ENCODE measurements at regions not wholly inside any gene's neighbourhood (a gene's known extent, or its start where the extent isn't known, plus 50 kb on each side); places are given as distances from the start of the nearest gene placed in this dataset.
A peak's percentile ranks its signal among the peaks of the same experiment; 100 is the strongest.
"Not testable (repeated sequence)": the region's sequence is repeated elsewhere in the genome, so short reads cannot be mapped to it uniquely, and the experiment has no call there.

GRCh38 chr10:46749003-46749402 lies 162.2 kb upstream of the PTPN20 start:
- intact Hi-C loops (cut with DNase I; ENCODE audit: low total_unique reads); H3K4me1 ChIP-seq; DNase-seq; H3K36me3 ChIP-seq; H3K27ac ChIP-seq; H3K4me3 ChIP-seq; H3K27me3 ChIP-seq; H3K9me3 ChIP-seq: not testable (repeated sequence)
- WGBS, 5 donors: 86 to 100% (median 92%) methylated on average over 2 to 3 of the region's 3 CpGs

- 78 to 91% (median 90%) methylated on average over 1 to 2 of the region's 2 CpGs for WGBS, 5 donors
- intact Hi-C loops (cut with DNase I; ENCODE audit: low total_unique reads); H3K27ac ChIP-seq; H3K4me1 ChIP-seq; H3K4me3 ChIP-seq; H3K9me3 ChIP-seq; H3K36me3 ChIP-seq; DNase-seq; H3K27me3 ChIP-seq: not testable (repeated sequence)
Measured at GRCh38 chr10:46749470-46749869, 161.8 kb upstream of the PTPN20 start.

GRCh38 chr10:46753763-46754162 lies 157.5 kb upstream of the PTPN20 start:
- H3K4me1 ChIP-seq; H3K27ac ChIP-seq; DNase-seq; H3K9me3 ChIP-seq; H3K4me3 ChIP-seq; H3K36me3 ChIP-seq; H3K27me3 ChIP-seq; intact Hi-C loops (cut with DNase I; ENCODE audit: low total_unique reads): not testable (repeated sequence)
- 75 to 100% (median 80%) methylated on average over 1 to 4 of the region's 5 CpGs for WGBS, 5 donors

GRCh38 chr10:46761471-46761870 lies 149.8 kb upstream of the PTPN20 start:
- DNase-seq; intact Hi-C loops (cut with DNase I; ENCODE audit: low total_unique reads); H3K4me3 ChIP-seq; H3K27me3 ChIP-seq; H3K36me3 ChIP-seq; H3K27ac ChIP-seq; H3K9me3 ChIP-seq; H3K4me1 ChIP-seq: not testable (repeated sequence)

GRCh38 chr10:46768515-46769291 lies 142.5 kb upstream of the PTPN20 start:
- H3K27ac ChIP-seq; intact Hi-C loops (cut with DNase I; ENCODE audit: low total_unique reads); H3K36me3 ChIP-seq; H3K9me3 ChIP-seq; H3K4me3 ChIP-seq; H3K27me3 ChIP-seq; DNase-seq; H3K4me1 ChIP-seq: not testable (repeated sequence)
- WGBS, 5 donors: 34 to 70% (median 53%) methylated on average over 2 to 7 of the region's 8 CpGs

- 83 to 100% (median 87%) methylated on average over 2 to 8 of the region's 15 CpGs; no CpG with 5 or more reads in 2 of the 5 donors for WGBS, 5 donors
- H3K4me1 ChIP-seq; intact Hi-C loops (cut with DNase I; ENCODE audit: low total_unique reads); H3K27ac ChIP-seq; H3K4me3 ChIP-seq; H3K36me3 ChIP-seq; H3K9me3 ChIP-seq; H3K27me3 ChIP-seq; DNase-seq: not testable (repeated sequence)
Measured at GRCh38 chr10:46773178-46773896, 137.9 kb upstream of the PTPN20 start.

GRCh38 chr10:46773897-46774236 lies 137.4 kb upstream of the PTPN20 start:
- H3K36me3 ChIP-seq; H3K27me3 ChIP-seq; H3K4me1 ChIP-seq; H3K27ac ChIP-seq; intact Hi-C loops (cut with DNase I; ENCODE audit: low total_unique reads); H3K9me3 ChIP-seq: not testable (repeated sequence)
- WGBS, 5 donors: 30 to 38% (median 36%) methylated on average over 11 to 14 of the region's 14 CpGs
- peak overlapping the region in 1 of 4 donors; percentile 6 for H3K4me3 ChIP-seq
- peak in 1 of 2 donors; percentile 50 for DNase-seq

- DNase-seq: not testable (repeated sequence)
Measured at GRCh38 chr10:46774366-46774765, 136.9 kb upstream of the PTPN20 start.

GRCh38 chr10:46774945-46775667 lies 136.1 kb upstream of the PTPN20 start:
- intact Hi-C loops (cut with DNase I; ENCODE audit: low total_unique reads); H3K4me1 ChIP-seq; H3K27ac ChIP-seq; H3K4me3 ChIP-seq; DNase-seq; H3K36me3 ChIP-seq; H3K9me3 ChIP-seq; H3K27me3 ChIP-seq: not testable (repeated sequence)
- 96 to 99% (median 98%) methylated on average over 13 to 30 of the region's 44 CpGs; no CpG with 5 or more reads in 1 of the 5 donors for WGBS, 5 donors

More at GRCh38 chr10:46774366-46774765, 136.9 kb upstream of the PTPN20 start:
- intact Hi-C loops (cut with DNase I; ENCODE audit: low total_unique reads); H3K27ac ChIP-seq; H3K27me3 ChIP-seq; H3K36me3 ChIP-seq; H3K4me1 ChIP-seq; H3K9me3 ChIP-seq: not testable (repeated sequence)
- peak overlapping the region in 1 of 4 donors; percentile 6 for H3K4me3 ChIP-seq
- 76 to 90% (median 88%) methylated on average over 11 to 32 of the region's 42 CpGs; no CpG with 5 or more reads in 2 of the 5 donors for WGBS, 5 donors

- H3K4me3 ChIP-seq; H3K36me3 ChIP-seq; intact Hi-C loops (cut with DNase I; ENCODE audit: low total_unique reads); H3K9me3 ChIP-seq; DNase-seq; H3K27ac ChIP-seq; H3K27me3 ChIP-seq: not testable (repeated sequence)
- WGBS, 5 donors: 95 to 98% (median 96%) methylated on average over 9 to 16 of the region's 17 CpGs
- H3K4me1 ChIP-seq: peaks cover 0 to 12% (median 4%) of the 10 kb centered on the region in 4 donors
Measured at GRCh38 chr10:46775668-46776059, 135.6 kb upstream of the PTPN20 start.
